ENCODE measurements at regions not wholly inside any gene's neighbourhood (a gene's known extent, or its start where the extent isn't known, plus 50 kb on each side); places are given as distances from the start of the nearest gene placed in this dataset.

DNA sequence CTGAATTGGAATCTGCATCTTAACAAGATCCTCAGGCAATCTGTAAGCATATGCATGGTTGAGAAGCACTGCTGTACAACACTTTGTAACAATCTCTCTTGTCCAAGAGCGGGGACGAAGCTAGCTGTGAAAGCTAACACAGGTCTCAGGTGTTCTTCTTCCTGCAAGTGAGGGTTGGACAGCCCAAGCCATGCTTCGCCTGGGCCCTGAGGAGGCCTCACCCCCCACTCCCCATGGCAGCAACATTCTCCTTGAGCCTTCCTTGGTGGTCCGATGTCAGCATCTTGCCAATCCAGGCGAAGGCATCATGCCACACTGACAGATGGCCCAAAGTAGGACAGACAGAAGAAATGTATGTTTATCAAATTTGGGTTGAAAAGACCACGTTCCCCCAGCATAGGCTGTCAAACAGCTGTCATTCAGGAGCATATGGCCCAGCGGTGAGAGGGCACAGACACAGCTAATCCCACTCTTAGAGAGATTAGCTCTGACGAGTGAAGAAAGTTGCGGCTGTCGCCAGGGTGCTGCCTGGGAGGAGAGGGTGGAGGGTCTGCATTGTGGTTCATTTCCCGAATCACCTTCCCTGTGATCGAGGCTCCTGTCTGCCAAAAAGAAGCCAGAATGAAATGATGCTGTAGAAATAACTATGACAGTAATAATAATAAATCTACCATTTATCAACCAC lies 344.7 kb downstream of the MYCN start:
- no peak overlapping the region for H3K27ac ChIP-seq (replicated peaks)
- no peaks in the 10 kb centered on the region for H3K4me1 ChIP-seq
- H3K36me3 ChIP-seq = no peaks in the 10 kb centered on the region
- DNase-seq = no peak
- H3K4me3 ChIP-seq = no peak overlapping the region
- peaks cover 6% of the 10 kb centered on the region for H3K27me3 ChIP-seq (ENCODE audit: low read depth)
- no peaks in the 10 kb centered on the region for H3K9me3 ChIP-seq (replicated peaks)
- TF ChIP-seq, protein P1, sequence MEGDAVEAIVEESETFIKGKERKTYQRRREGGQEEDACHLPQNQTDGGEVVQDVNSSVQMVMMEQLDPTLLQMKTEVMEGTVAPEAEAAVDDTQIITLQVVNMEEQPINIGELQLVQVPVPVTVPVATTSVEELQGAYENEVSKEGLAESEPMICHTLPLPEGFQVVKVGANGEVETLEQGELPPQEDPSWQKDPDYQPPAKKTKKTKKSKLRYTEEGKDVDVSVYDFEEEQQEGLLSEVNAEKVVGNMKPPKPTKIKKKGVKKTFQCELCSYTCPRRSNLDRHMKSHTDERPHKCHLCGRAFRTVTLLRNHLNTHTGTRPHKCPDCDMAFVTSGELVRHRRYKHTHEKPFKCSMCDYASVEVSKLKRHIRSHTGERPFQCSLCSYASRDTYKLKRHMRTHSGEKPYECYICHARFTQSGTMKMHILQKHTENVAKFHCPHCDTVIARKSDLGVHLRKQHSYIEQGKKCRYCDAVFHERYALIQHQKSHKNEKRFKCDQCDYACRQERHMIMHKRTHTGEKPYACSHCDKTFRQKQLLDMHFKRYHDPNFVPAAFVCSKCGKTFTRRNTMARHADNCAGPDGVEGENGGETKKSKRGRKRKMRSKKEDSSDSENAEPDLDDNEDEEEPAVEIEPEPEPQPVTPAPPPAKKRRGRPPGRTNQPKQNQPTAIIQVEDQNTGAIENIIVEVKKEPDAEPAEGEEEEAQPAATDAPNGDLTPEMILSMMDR (IDR thresholded peaks at IDR 0.05; ENCODE audit: borderline replicate concordance) = no peak
- intact Hi-C loops (cut with micrococcal nuclease) = loop anchor here (5.0 to 10.0 kb wide), 2 partner anchors 348 to 650 kb away; no protein-coding TSS in a partner anchor

DNA sequence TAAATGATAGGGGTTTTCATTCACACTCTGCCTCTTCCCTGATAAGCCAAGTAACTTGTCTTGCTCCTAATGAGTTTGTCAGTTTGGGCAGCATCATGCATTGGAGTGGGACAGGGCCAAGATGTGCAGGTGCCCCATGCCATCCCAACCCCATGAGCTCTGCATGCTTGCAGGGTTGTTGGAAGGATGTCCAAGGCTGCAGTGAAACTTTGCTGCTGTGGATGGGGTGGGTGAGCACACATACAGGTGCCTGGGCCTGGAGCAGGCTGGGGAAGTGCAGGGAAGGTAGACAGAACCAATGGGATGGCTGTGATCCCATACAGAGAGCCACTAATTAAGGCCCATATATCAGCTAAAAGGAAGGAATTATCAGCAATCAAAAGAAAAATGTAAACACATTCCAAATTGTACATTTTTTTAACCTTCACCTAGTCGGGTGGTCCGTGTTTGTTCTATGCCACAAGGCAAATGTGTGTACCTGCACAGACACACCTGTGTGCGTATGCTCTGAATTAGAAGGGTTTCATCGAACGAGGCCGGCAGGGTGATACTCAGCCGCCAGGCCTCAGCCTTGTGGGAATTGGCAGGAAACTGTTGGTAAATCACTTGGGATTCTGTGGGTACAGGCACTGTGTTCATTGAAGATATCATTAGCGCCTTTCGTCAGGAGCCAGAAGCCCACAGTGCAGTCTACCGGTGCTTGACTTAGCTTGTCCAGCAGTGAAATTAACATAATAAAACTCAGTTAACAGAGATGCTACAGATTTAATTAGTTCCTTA lies 342.9 kb downstream of the MYCN start:
- no peak for DNase-seq
- intact Hi-C loops (cut with micrococcal nuclease) = loop anchor here (5.0 to 10.0 kb wide), 2 partner anchors 346 to 648 kb away; no protein-coding TSS in a partner anchor

DNA sequence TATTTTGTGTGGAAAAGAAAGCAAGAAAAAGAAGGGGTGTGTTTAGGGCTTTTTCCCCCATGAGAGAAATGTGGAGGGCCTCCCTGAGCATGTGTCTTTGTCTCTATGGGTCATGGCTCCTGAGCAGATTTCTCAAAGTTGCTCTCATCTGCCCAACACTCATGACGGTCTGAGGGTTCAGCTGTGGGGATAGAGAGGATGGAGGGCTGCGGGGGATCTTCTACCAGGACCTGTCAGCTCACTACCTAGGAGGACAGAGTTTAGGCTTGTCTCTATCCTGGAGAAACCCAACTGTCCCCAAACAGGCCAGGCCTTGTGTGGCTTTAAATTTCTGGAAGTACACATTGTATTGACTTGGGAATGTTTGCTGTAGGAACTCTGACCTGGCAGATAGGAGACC lies 342.2 kb downstream of the MYCN start:
- Histone ChIP-seq H3K4me3 (no peak overlapping the region), H3K4me1 (no peaks in the 10 kb centered on the region), H3K36me3 (no peaks in the 10 kb centered on the region), H3K9me3 (replicated peaks) (no peaks in the 10 kb centered on the region), H3K27me3 (ENCODE audit: low read depth) (peaks cover 4% of the 10 kb centered on the region), H3K27ac (replicated peaks) (no peak overlapping the region)
- no peak for DNase-seq
- intact Hi-C loops (cut with micrococcal nuclease) = loop anchor here (5.0 to 10.0 kb wide), 2 partner anchors 345 to 648 kb away; no protein-coding TSS in a partner anchor
- TF ChIP-seq, protein P1 (IDR thresholded peaks at IDR 0.05; ENCODE audit: borderline replicate concordance) = no peak

More for the DNA sequence above, 342.9 kb downstream of the MYCN start:
- no peaks in the 10 kb centered on the region for H3K9me3 ChIP-seq (replicated peaks)
- no peaks in the 10 kb centered on the region for H3K4me1 ChIP-seq
- TF ChIP-seq, protein P1 (IDR thresholded peaks at IDR 0.05; ENCODE audit: borderline replicate concordance) = no peak
- no peaks in the 10 kb centered on the region for H3K36me3 ChIP-seq
- no peak overlapping the region for H3K4me3 ChIP-seq
- no peak overlapping the region for H3K27ac ChIP-seq (replicated peaks)
- peaks cover 4% of the 10 kb centered on the region for H3K27me3 ChIP-seq (ENCODE audit: low read depth)

DNA sequence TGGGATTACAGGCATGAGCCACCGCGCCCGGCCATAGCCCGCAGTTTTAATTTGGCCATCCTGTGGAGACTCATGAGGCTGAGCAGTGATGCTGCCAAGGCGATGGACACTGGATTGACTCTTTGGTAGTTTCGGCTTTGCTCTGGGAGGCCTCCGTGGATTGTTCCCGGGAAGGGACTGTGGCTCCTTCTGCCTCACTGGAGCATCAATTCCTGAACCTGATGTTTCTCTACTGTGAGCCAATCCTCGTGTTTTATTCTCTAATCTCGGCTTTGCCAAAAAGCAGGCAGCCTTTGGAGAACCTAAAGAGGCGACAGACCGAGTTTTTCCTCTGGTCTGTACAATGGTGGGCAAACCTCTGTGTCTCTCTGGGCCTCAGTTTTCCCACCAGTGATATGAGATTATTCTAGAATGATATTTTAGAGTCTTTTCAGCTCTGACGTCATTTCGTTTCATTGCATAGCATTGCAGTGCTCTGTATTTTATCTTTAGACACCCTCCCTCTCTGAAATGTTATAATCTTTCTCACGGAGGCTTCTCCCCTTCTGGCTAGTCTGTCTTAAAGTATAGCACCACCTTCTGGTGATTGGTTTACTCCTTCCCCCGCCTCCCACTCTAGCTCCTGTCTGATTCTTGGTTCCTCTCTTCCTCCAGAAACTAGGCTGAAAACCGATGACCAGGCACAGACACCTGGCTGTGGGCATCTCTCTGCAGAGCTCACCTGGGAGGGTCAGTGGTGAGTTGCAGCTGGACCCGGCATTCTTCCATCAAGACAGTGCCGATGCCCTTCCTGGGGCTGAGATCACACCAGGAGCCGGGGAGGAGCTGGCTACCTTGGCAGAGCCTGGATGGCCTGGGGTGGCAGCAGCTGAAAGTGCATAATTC lies 341.3 kb downstream of the MYCN start:
- Histone ChIP-seq H3K36me3 (no peaks in the 10 kb centered on the region), H3K27ac (replicated peaks) (no peak overlapping the region), H3K4me3 (no peak overlapping the region), H3K27me3 (ENCODE audit: low read depth) (peaks cover 4% of the 10 kb centered on the region), H3K9me3 (replicated peaks) (no peaks in the 10 kb centered on the region), H3K4me1 (no peaks in the 10 kb centered on the region)
- TF ChIP-seq, protein P1 (IDR thresholded peaks at IDR 0.05; ENCODE audit: borderline replicate concordance) = peak; percentile 69
- intact Hi-C loops (cut with micrococcal nuclease) = loop anchor here (5.0 to 10.0 kb wide), 2 partner anchors 344 to 647 kb away; no protein-coding TSS in a partner anchor
- DNase-seq = no peak

DNA sequence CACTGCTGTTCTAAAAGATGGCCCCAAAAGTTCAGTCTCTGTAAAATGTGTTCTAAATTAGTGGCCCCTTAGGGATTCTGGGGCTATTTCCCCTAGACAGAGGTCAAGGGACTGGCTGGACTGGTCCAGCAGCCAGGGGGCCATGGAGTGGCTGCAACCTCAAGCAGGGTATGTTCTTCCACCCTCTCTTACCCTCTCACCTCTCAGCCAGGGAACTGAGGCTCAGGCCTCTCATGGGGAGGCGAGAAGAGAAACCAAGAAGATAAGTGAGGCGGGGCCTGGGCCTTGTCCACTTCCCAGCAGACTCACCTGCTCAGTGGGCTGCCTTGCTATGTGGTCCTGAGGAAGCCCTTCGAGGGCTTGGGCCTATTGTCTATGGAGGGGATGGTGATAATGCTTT lies 339.7 kb downstream of the MYCN start:
- TF ChIP-seq, protein P1 (IDR thresholded peaks at IDR 0.05; ENCODE audit: borderline replicate concordance) = no peak
- Histone ChIP-seq H3K27ac (replicated peaks) (no peak overlapping the region), H3K4me1 (no peaks in the 10 kb centered on the region), H3K4me3 (no peak overlapping the region), H3K27me3 (ENCODE audit: low read depth) (peaks cover 4% of the 10 kb centered on the region), H3K9me3 (replicated peaks) (no peaks in the 10 kb centered on the region), H3K36me3 (no peaks in the 10 kb centered on the region)
- DNase-seq = no peak
- intact Hi-C loops (cut with micrococcal nuclease) = loop anchor here (5.0 to 10.0 kb wide), 2 partner anchors 343 to 645 kb away; no protein-coding TSS in a partner anchor

Measured in left ventricle myocardium inferior (tissue), 1 donor.